NCI-H1105 (cell line): ENCODE measurements at regions not wholly inside any gene's neighbourhood (a gene's known extent, or its start where the extent isn't known, plus 50 kb on each side); places are given as distances from the start of the nearest gene placed in this dataset.

Experiments
- DNase-seq: peaks from one replicate; lab custom pipeline; 2025; lab: John Stamatoyannopoulos, UW

GRCh38 chr3:23099677-23100076, 103.5 kb upstream of the UBE2E2 start:
- DNase-seq = no peak

- DNase-seq = no peak
Measured at GRCh38 chr3:23100106-23100505, 103.0 kb upstream of the UBE2E2 start.

- no peak for DNase-seq
Measured at GRCh38 chr3:23103764-23104163, 99.4 kb upstream of the UBE2E2 start.

- DNase-seq = no peak
Measured at GRCh38 chr3:23105048-23105447, 98.1 kb upstream of the UBE2E2 start.

- no peak for DNase-seq
Measured at GRCh38 chr3:23106666-23107065, 96.5 kb upstream of the UBE2E2 start.

GRCh38 chr3:23107221-23107620, 95.9 kb upstream of the UBE2E2 start:
- no peak for DNase-seq

GRCh38 chr3:23108451-23109057, 94.6 kb upstream of the UBE2E2 start:
- DNase-seq = no peak

GRCh38 chr3:23111286-23111685, 91.8 kb upstream of the UBE2E2 start:
- no peak for DNase-seq

- DNase-seq = no peak
Measured at GRCh38 chr3:23111797-23112196, 91.3 kb upstream of the UBE2E2 start.

- DNase-seq = no peak
Measured at GRCh38 chr3:23112491-23112890, 90.6 kb upstream of the UBE2E2 start.

- no peak for DNase-seq
Measured at GRCh38 chr3:23113455-23114171, 89.5 kb upstream of the UBE2E2 start.

GRCh38 chr3:23114432-23114831, 88.7 kb upstream of the UBE2E2 start:
- DNase-seq = peak; percentile 3

GRCh38 chr3:23115171-23115877, 87.8 kb upstream of the UBE2E2 start:
- DNase-seq = no peak

GRCh38 chr3:23116081-23116837, 86.9 kb upstream of the UBE2E2 start:
- no peak for DNase-seq

GRCh38 chr3:23117856-23118255, 85.3 kb upstream of the UBE2E2 start:
- no peak for DNase-seq

GRCh38 chr3:23127196-23127595, 75.9 kb upstream of the UBE2E2 start:
- DNase-seq = no peak

GRCh38 chr3:23128655-23129054, 74.5 kb upstream of the UBE2E2 start:
- no peak for DNase-seq

GRCh38 chr3:23129117-23129516, 74.0 kb upstream of the UBE2E2 start:
- no peak for DNase-seq

GRCh38 chr3:23129817-23130216, 73.3 kb upstream of the UBE2E2 start:
- DNase-seq = no peak

GRCh38 chr3:23130406-23130805, 72.7 kb upstream of the UBE2E2 start:
- DNase-seq = no peak

GRCh38 chr3:23135026-23135785, 67.9 kb upstream of the UBE2E2 start:
- DNase-seq = no peak

- no peak for DNase-seq
Measured at GRCh38 chr3:23136054-23136453, 67.1 kb upstream of the UBE2E2 start.
